DMS 273 (cell line): ENCODE measurements at regions not wholly inside any gene's neighbourhood (a gene's known extent, or its start where the extent isn't known, plus 50 kb on each side); places are given as distances from the start of the nearest gene placed in this dataset.

Experiments used
- DNase-seq: peaks from one replicate; lab custom pipeline; 2025; ENCODE audit not compliant: unreplicated experiment; lab: John Stamatoyannopoulos, UW

GRCh38 chr13:106702505-106702904 is 134.6 kb upstream of the ARGLU1 start:
- no peak for DNase-seq

GRCh38 chr13:106701771-106702341 is 133.9 kb upstream of the ARGLU1 start:
- no peak for DNase-seq

- no peak for DNase-seq
Observed at GRCh38 chr13:106700439-106700838, 132.5 kb upstream of the ARGLU1 start.

GRCh38 chr13:106700007-106700406 is 132.1 kb upstream of the ARGLU1 start:
- no peak for DNase-seq

- DNase-seq = no peak
Observed at GRCh38 chr13:106699311-106699710, 131.4 kb upstream of the ARGLU1 start.

- no peak for DNase-seq
Observed at GRCh38 chr13:106696719-106697118, 128.8 kb upstream of the ARGLU1 start.

- no peak for DNase-seq
Observed at GRCh38 chr13:106696140-106696539, 128.2 kb upstream of the ARGLU1 start.

GRCh38 chr13:106695139-106695538 is 127.2 kb upstream of the ARGLU1 start:
- DNase-seq = no peak

GRCh38 chr13:106691861-106692260 is 123.9 kb upstream of the ARGLU1 start:
- DNase-seq = no peak

GRCh38 chr13:106691341-106691740 is 123.4 kb upstream of the ARGLU1 start:
- DNase-seq = no peak

GRCh38 chr13:106690779-106691178 is 122.8 kb upstream of the ARGLU1 start:
- DNase-seq = no peak

GRCh38 chr13:106689906-106690305 is 122.0 kb upstream of the ARGLU1 start:
- no peak for DNase-seq

- no peak for DNase-seq
Observed at GRCh38 chr13:106688940-106689339, 121.0 kb upstream of the ARGLU1 start.

GRCh38 chr13:106686163-106686562 is 118.2 kb upstream of the ARGLU1 start:
- no peak for DNase-seq

- DNase-seq = no peak
Observed at GRCh38 chr13:106685143-106685542, 117.2 kb upstream of the ARGLU1 start.

GRCh38 chr13:106683918-106684317 is 116.0 kb upstream of the ARGLU1 start:
- DNase-seq = no peak

GRCh38 chr13:106683179-106683578 is 115.2 kb upstream of the ARGLU1 start:
- DNase-seq = no peak

- DNase-seq = no peak
Observed at GRCh38 chr13:106681997-106682396, 114.1 kb upstream of the ARGLU1 start.

- no peak for DNase-seq
Observed at GRCh38 chr13:106681536-106681935, 113.6 kb upstream of the ARGLU1 start.

GRCh38 chr13:106680796-106681472 is 113.0 kb upstream of the ARGLU1 start:
- no peak for DNase-seq

- no peak for DNase-seq
Observed at GRCh38 chr13:106678646-106679418, 110.9 kb upstream of the ARGLU1 start.

- DNase-seq = no peak
Observed at GRCh38 chr13:106675311-106675710, 107.4 kb upstream of the ARGLU1 start.
